ENCODE measurements at regions not wholly inside any gene's neighbourhood (a gene's known extent, or its start where the extent isn't known, plus 50 kb on each side); places are given as distances from the start of the nearest gene placed in this dataset.

DNA sequence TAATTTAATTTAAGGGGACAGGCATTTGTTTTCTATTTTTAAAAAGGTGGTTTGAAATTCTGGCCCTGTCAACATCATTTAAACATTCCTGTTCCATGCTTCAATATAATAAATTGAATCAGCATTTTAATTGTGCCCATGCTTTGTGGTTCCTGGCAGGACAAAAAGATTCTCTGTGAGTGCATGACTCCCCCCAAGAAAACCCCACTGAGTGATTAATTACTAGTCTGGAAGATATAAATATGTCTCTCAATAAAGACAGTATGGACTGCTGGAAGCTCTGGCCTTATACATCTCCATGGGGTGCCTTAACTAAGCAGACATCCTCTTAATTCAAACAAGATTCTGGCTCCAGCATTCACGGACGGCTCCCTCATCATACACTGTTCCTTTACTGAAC is 95.0 kb upstream of the PSMD7 start:
- Histone ChIP-seq H2BK120ac (ENCODE audit: insufficient read depth, low read length, poor library complexity) (no peak overlapping the region), H3K18ac (ENCODE audit: low read length) (no peak overlapping the region), H3K27me3 (ENCODE audit: insufficient read depth, low read length) (no peaks in the 10 kb centered on the region), H3K36me3 (ENCODE audit: control insufficient read depth in 1 of 2, insufficient read depth in 2 of 2, low read length in 2 of 2) (no peaks in the 10 kb centered on the region), H2BK5ac (ENCODE audit: low read depth, low read length, poor library complexity) (no peak overlapping the region), H4K91ac (ENCODE audit: low read depth, low read length) (no peak overlapping the region), H3K4me1 (ENCODE audit: control insufficient read depth in 1 of 2, insufficient read depth in 2 of 2, low read length in 2 of 2) (no peaks in the 10 kb centered on the region), H3K4ac (ENCODE audit: low read depth, low read length) (no peak overlapping the region), H2AFZ (ENCODE audit: insufficient read depth, low read length, poor library complexity) (no peak overlapping the region), H3K79me1 (ENCODE audit: low read length) (no peaks in the 10 kb centered on the region), H4K8ac (ENCODE audit: low read depth, low read length) (no peak overlapping the region), H3K14ac (ENCODE audit: low read length) (no peak overlapping the region), H3K9ac (ENCODE audit: low read length) (no peak overlapping the region), H3K23ac (ENCODE audit: low read length) (no peak overlapping the region), H3K9me3 (ENCODE audit: insufficient read depth, low read depth, low read length) (no peaks in the 10 kb centered on the region), H3K79me2 (ENCODE audit: control insufficient read depth, insufficient read depth, low read length, poor library complexity) (no peaks in the 10 kb centered on the region), H3K4me3 (ENCODE audit: low read depth, low read length) (no peak overlapping the region), H4K12ac (ENCODE audit: low read depth, low read length) (no peak overlapping the region), H3K4me2 (ENCODE audit: low read length) (no peak overlapping the region), H3K27ac (ENCODE audit: low read depth, low read length) (no peak overlapping the region), H2BK12ac (ENCODE audit: low read length) (no peak overlapping the region), H2AK5ac (ENCODE audit: low read length) (no peak overlapping the region)
- no CpG with 5 or more reads among the region's 2 CpGs for WGBS (ENCODE audit: extremely low coverage, insufficient coverage, insufficient read length)
- no peak for DNase-seq

DNA sequence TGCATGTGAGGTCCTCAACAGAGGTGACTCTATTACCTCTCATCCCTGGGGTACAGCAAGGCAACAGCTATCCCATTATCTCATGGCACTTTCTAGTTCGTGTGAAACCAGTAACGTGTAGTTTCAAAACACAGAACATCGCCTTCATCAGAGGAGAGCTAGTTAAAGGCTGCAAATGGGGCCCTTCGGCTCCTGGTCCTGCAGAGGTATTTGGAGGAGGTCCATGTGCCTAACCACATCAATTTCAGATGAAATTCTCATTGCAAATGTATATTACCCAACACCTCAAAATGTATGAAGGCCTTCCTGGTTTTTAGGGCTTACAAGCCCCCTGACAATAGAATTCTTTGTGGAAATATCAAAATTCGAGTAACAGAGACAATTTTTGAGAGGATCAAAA is 95.7 kb upstream of the PSMD7 start:
- Histone ChIP-seq H4K12ac (ENCODE audit: low read depth, low read length) (no peak overlapping the region), H4K8ac (ENCODE audit: low read depth, low read length) (no peak overlapping the region), H3K79me1 (ENCODE audit: low read length) (no peaks in the 10 kb centered on the region), H2AFZ (ENCODE audit: insufficient read depth, low read length, poor library complexity) (no peak overlapping the region), H3K4me3 (ENCODE audit: low read depth, low read length) (no peak overlapping the region), H4K91ac (ENCODE audit: low read depth, low read length) (no peak overlapping the region), H3K9me3 (ENCODE audit: insufficient read depth, low read depth, low read length) (no peaks in the 10 kb centered on the region), H3K4me2 (ENCODE audit: low read length) (no peak overlapping the region), H2BK5ac (ENCODE audit: low read depth, low read length, poor library complexity) (no peak overlapping the region), H3K23ac (ENCODE audit: low read length) (no peak overlapping the region), H2BK120ac (ENCODE audit: insufficient read depth, low read length, poor library complexity) (no peak overlapping the region), H3K4ac (ENCODE audit: low read depth, low read length) (no peak overlapping the region), H3K79me2 (ENCODE audit: control insufficient read depth, insufficient read depth, low read length, poor library complexity) (no peaks in the 10 kb centered on the region), H3K4me1 (ENCODE audit: control insufficient read depth in 1 of 2, insufficient read depth in 2 of 2, low read length in 2 of 2) (no peaks in the 10 kb centered on the region), H3K9ac (ENCODE audit: low read length) (no peak overlapping the region), H2AK5ac (ENCODE audit: low read length) (no peak overlapping the region), H3K27me3 (ENCODE audit: insufficient read depth, low read length) (no peaks in the 10 kb centered on the region), H3K36me3 (ENCODE audit: control insufficient read depth in 1 of 2, insufficient read depth in 2 of 2, low read length in 2 of 2) (no peaks in the 10 kb centered on the region), H3K27ac (ENCODE audit: low read depth, low read length) (no peak overlapping the region), H3K18ac (ENCODE audit: low read length) (no peak overlapping the region), H3K14ac (ENCODE audit: low read length) (no peak overlapping the region), H2BK12ac (ENCODE audit: low read length) (no peak overlapping the region)
- no CpG with 5 or more reads among the region's 5 CpGs for WGBS (ENCODE audit: extremely low coverage, insufficient coverage, insufficient read length)
- DNase-seq: no peak

- Histone ChIP-seq H3K23ac (ENCODE audit: low read length) (no peak overlapping the region), H3K4ac (ENCODE audit: low read depth, low read length) (no peak overlapping the region), H4K12ac (ENCODE audit: low read depth, low read length) (no peak overlapping the region), H3K36me3 (ENCODE audit: control insufficient read depth in 1 of 2, insufficient read depth in 2 of 2, low read length in 2 of 2) (no peaks in the 10 kb centered on the region), H3K18ac (ENCODE audit: low read length) (no peak overlapping the region), H3K27me3 (ENCODE audit: insufficient read depth, low read length) (no peaks in the 10 kb centered on the region), H2BK120ac (ENCODE audit: insufficient read depth, low read length, poor library complexity) (no peak overlapping the region), H4K8ac (ENCODE audit: low read depth, low read length) (no peak overlapping the region), H3K4me1 (ENCODE audit: control insufficient read depth in 1 of 2, insufficient read depth in 2 of 2, low read length in 2 of 2) (no peaks in the 10 kb centered on the region), H3K9me3 (ENCODE audit: insufficient read depth, low read depth, low read length) (no peaks in the 10 kb centered on the region), H2BK12ac (ENCODE audit: low read length) (no peak overlapping the region), H3K27ac (ENCODE audit: low read depth, low read length) (no peak overlapping the region), H2BK5ac (ENCODE audit: low read depth, low read length, poor library complexity) (no peak overlapping the region), H2AFZ (ENCODE audit: insufficient read depth, low read length, poor library complexity) (no peak overlapping the region), H3K79me1 (ENCODE audit: low read length) (no peaks in the 10 kb centered on the region), H2AK5ac (ENCODE audit: low read length) (no peak overlapping the region), H3K4me2 (ENCODE audit: low read length) (no peak overlapping the region), H3K9ac (ENCODE audit: low read length) (no peak overlapping the region), H3K14ac (ENCODE audit: low read length) (no peak overlapping the region), H4K91ac (ENCODE audit: low read depth, low read length) (no peak overlapping the region), H3K4me3 (ENCODE audit: low read depth, low read length) (no peak overlapping the region), H3K79me2 (ENCODE audit: control insufficient read depth, insufficient read depth, low read length, poor library complexity) (no peaks in the 10 kb centered on the region)
- DNase-seq: no peak
- WGBS (ENCODE audit: extremely low coverage, insufficient coverage, insufficient read length): no CpG with 5 or more reads among the region's 3 CpGs
Observed at GRCh38 chr16:74199842-74200124, 96.8 kb upstream of the PSMD7 start.

- no peak overlapping the region for H4K91ac ChIP-seq (ENCODE audit: low read depth, low read length)
- H2BK5ac ChIP-seq (ENCODE audit: low read depth, low read length, poor library complexity): no peak overlapping the region
- DNase-seq: no peak
- H2BK12ac ChIP-seq (ENCODE audit: low read length): no peak overlapping the region
- H2BK120ac ChIP-seq (ENCODE audit: insufficient read depth, low read length, poor library complexity): no peak overlapping the region
- no peak overlapping the region for H3K14ac ChIP-seq (ENCODE audit: low read length)
- H3K36me3 ChIP-seq (ENCODE audit: control insufficient read depth in 1 of 2, insufficient read depth in 2 of 2, low read length in 2 of 2): no peaks in the 10 kb centered on the region
- no peaks in the 10 kb centered on the region for H3K79me1 ChIP-seq (ENCODE audit: low read length)
- H2AK5ac ChIP-seq (ENCODE audit: low read length): no peak overlapping the region
- H3K9ac ChIP-seq (ENCODE audit: low read length): no peak overlapping the region
- no peak overlapping the region for H3K4ac ChIP-seq (ENCODE audit: low read depth, low read length)
- H3K18ac ChIP-seq (ENCODE audit: low read length): no peak overlapping the region
- H3K4me1 ChIP-seq (ENCODE audit: control insufficient read depth in 1 of 2, insufficient read depth in 2 of 2, low read length in 2 of 2): no peaks in the 10 kb centered on the region
- H4K12ac ChIP-seq (ENCODE audit: low read depth, low read length): no peak overlapping the region
- no CpG with 5 or more reads among the region's 4 CpGs for WGBS (ENCODE audit: extremely low coverage, insufficient coverage, insufficient read length)
- H2AFZ ChIP-seq (ENCODE audit: insufficient read depth, low read length, poor library complexity): no peak overlapping the region
- no peak overlapping the region for H3K4me2 ChIP-seq (ENCODE audit: low read length)
- H4K8ac ChIP-seq (ENCODE audit: low read depth, low read length): no peak overlapping the region
- no peaks in the 10 kb centered on the region for H3K27me3 ChIP-seq (ENCODE audit: insufficient read depth, low read length)
- H3K27ac ChIP-seq (ENCODE audit: low read depth, low read length): no peak overlapping the region
- H3K23ac ChIP-seq (ENCODE audit: low read length): no peak overlapping the region
- H3K4me3 ChIP-seq (ENCODE audit: low read depth, low read length): no peak overlapping the region
- H3K79me2 ChIP-seq (ENCODE audit: control insufficient read depth, insufficient read depth, low read length, poor library complexity): no peaks in the 10 kb centered on the region
- no peaks in the 10 kb centered on the region for H3K9me3 ChIP-seq (ENCODE audit: insufficient read depth, low read depth, low read length)
Observed at GRCh38 chr16:74199066-74199841, 97.4 kb upstream of the PSMD7 start.
